ENCODE measurements at regions not wholly inside any gene's neighbourhood (a gene's known extent, or its start where the extent isn't known, plus 50 kb on each side); places are given as distances from the start of the nearest gene placed in this dataset.

DNA sequence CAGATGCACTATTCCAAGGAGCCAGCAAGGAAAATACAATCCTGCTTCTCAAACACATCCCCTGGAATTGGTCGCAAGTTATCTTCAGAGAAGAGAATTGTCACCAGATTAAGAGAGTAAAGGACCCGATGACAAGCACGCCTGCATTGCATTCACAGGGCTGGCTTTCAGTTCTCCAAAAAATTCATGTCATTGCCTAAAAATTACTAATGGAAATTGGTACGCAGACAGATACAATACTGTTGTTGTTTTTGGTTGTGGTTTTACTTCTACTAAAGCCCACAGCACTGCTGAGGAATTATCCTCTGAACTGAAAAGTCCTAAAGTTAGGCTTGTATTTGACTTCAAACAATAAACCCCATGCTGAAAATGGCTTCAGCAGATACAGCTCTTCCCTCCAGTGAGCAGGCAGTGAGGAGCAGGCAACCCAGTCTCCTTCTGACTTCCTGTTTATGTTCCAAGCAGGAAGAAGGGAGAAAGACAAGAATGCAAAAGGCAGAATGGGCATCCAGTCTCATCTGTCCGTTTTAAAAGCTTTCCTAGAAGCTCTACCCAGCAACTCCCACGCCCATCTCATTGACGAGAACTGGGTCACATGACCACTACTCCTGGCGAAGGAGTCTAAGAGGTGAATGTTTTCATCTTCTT lies 80.6 kb upstream of the ZNF366 start (continued):
- TF ChIP-seq KLF1 (tag by site-specific recombination; IDR thresholded peaks at IDR 0.05) (no peak), ZNF670 (tag by site-specific recombination; IDR thresholded peaks at IDR 0.05; ENCODE audit: low read depth) (no peak), ZBTB48 (tag by site-specific recombination; IDR thresholded peaks at IDR 0.05) (no peak), RBAK (tag by site-specific recombination; IDR thresholded peaks at IDR 0.05) (no peak), ZNF776 (tag by site-specific recombination; IDR thresholded peaks at IDR 0.05; ENCODE audit: borderline replicate concordance) (no peak), ZBTB1 (tag by site-specific recombination; IDR thresholded peaks at IDR 0.05) (no peak), ZNF629 (tag by site-specific recombination; IDR thresholded peaks at IDR 0.05) (no peak), ZBTB20 (tag by site-specific recombination; IDR thresholded peaks at IDR 0.05) (no peak), ZNF239 (tag by site-specific recombination; IDR thresholded peaks at IDR 0.05) (no peak), ZNF610 (tag by site-specific recombination; IDR thresholded peaks at IDR 0.05; ENCODE audit: borderline replicate concordance) (no peak)

DNA sequence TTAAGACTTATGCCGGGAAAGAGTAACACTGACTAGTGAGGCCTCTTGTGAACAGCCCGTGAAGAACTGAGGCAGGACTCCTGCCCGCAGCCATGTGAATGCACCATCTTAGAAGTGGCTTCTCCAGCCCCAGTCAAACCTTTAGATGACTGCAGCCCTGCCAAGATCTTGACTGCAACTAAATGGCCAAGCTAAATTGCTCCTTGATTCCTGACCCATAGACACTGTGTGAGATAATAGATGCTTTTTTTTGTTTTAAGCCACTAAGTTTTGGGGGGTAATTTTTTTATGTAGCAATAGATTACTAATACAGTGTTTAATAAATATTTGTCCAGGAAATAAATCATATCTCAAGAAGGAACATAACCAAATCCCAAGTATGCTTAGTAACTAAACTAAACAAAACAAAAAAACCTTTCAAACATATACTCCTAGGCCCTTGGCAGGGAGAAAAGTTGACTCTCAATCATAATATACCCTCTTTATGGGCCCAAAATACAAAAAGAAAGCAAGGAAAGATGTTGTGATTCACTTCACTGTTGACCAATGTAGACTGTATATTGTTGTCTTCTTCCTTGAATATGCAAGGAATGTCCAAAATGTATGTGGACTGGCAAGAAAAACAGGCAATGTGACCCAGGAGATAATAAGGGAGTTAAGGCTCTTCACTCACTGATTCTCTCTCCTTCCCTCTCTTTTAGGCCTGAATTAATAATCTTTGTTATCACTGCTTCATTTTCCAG lies 79.7 kb upstream of the ZNF366 start:
- Histone ChIP-seq H3K27ac (ENCODE audit: extremely low read depth, low read depth, low read length) (no peak overlapping the region), H3K4me1 (ENCODE audit: control insufficient read depth, insufficient read depth, low read length) (no peaks in the 10 kb centered on the region), H3K4me3 (ENCODE audit: low read depth, low read length) (no peak overlapping the region), H3K9me3 (ENCODE audit: control insufficient read depth, insufficient read depth, low read depth, low read length) (no peaks in the 10 kb centered on the region), H3K36me3 (ENCODE audit: control insufficient read depth in 2 of 2, insufficient read depth in 1 of 2, low read length in 2 of 2) (no peaks in the 10 kb centered on the region)
- CTCF ChIA-PET: no interaction called here
- no peak for TF ChIP-seq RBAK (tag by site-specific recombination; IDR thresholded peaks at IDR 0.05)
- TF ChIP-seq ZNF146 (tag by site-specific recombination; IDR thresholded peaks at IDR 0.05): no peak
- TF ChIP-seq ZNF677 (tag by site-specific recombination; IDR thresholded peaks at IDR 0.05): no peak
- TF ChIP-seq SP7 (tag by site-specific recombination; IDR thresholded peaks at IDR 0.05): no peak
- TF ChIP-seq ZNF214 (tag by site-specific recombination; IDR thresholded peaks at IDR 0.05; ENCODE audit: borderline replicate concordance): no peak
- TF ChIP-seq, protein P1, sequence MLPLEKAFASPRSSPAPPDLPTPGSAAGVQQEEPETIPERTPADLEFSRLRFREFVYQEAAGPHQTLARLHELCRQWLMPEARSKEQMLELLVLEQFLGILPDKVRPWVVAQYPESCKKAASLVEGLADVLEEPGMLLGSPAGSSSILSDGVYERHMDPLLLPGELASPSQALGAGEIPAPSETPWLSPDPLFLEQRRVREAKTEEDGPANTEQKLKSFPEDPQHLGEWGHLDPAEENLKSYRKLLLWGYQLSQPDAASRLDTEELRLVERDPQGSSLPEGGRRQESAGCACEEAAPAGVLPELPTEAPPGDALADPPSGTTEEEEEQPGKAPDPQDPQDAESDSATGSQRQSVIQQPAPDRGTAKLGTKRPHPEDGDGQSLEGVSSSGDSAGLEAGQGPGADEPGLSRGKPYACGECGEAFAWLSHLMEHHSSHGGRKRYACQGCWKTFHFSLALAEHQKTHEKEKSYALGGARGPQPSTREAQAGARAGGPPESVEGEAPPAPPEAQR (tag by site-specific recombination; IDR thresholded peaks at IDR 0.05): no peak
- TF ChIP-seq, protein P2, sequence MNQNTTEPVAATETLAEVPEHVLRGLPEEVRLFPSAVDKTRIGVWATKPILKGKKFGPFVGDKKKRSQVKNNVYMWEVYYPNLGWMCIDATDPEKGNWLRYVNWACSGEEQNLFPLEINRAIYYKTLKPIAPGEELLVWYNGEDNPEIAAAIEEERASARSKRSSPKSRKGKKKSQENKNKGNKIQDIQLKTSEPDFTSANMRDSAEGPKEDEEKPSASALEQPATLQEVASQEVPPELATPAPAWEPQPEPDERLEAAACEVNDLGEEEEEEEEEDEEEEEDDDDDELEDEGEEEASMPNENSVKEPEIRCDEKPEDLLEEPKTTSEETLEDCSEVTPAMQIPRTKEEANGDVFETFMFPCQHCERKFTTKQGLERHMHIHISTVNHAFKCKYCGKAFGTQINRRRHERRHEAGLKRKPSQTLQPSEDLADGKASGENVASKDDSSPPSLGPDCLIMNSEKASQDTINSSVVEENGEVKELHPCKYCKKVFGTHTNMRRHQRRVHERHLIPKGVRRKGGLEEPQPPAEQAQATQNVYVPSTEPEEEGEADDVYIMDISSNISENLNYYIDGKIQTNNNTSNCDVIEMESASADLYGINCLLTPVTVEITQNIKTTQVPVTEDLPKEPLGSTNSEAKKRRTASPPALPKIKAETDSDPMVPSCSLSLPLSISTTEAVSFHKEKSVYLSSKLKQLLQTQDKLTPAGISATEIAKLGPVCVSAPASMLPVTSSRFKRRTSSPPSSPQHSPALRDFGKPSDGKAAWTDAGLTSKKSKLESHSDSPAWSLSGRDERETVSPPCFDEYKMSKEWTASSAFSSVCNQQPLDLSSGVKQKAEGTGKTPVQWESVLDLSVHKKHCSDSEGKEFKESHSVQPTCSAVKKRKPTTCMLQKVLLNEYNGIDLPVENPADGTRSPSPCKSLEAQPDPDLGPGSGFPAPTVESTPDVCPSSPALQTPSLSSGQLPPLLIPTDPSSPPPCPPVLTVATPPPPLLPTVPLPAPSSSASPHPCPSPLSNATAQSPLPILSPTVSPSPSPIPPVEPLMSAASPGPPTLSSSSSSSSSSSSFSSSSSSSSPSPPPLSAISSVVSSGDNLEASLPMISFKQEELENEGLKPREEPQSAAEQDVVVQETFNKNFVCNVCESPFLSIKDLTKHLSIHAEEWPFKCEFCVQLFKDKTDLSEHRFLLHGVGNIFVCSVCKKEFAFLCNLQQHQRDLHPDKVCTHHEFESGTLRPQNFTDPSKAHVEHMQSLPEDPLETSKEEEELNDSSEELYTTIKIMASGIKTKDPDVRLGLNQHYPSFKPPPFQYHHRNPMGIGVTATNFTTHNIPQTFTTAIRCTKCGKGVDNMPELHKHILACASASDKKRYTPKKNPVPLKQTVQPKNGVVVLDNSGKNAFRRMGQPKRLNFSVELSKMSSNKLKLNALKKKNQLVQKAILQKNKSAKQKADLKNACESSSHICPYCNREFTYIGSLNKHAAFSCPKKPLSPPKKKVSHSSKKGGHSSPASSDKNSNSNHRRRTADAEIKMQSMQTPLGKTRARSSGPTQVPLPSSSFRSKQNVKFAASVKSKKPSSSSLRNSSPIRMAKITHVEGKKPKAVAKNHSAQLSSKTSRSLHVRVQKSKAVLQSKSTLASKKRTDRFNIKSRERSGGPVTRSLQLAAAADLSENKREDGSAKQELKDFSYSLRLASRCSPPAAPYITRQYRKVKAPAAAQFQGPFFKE (tag by site-specific recombination; IDR thresholded peaks at IDR 0.05; ENCODE audit: borderline replicate concordance): no peak
- no peak for TF ChIP-seq KLF8 (tag by site-specific recombination; IDR thresholded peaks at IDR 0.05)
- no peak for TF ChIP-seq EGR2 (tag by site-specific recombination; IDR thresholded peaks at IDR 0.05; ENCODE audit: low read depth)
- no peak for TF ChIP-seq ZBTB21 (tag by site-specific recombination; IDR thresholded peaks at IDR 0.05)
- TF ChIP-seq, protein P3, sequence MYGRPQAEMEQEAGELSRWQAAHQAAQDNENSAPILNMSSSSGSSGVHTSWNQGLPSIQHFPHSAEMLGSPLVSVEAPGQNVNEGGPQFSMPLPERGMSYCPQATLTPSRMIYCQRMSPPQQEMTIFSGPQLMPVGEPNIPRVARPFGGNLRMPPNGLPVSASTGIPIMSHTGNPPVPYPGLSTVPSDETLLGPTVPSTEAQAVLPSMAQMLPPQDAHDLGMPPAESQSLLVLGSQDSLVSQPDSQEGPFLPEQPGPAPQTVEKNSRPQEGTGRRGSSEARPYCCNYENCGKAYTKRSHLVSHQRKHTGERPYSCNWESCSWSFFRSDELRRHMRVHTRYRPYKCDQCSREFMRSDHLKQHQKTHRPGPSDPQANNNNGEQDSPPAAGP (tag by site-specific recombination; IDR thresholded peaks at IDR 0.05): no peak
- TF ChIP-seq ZNF585B (tag by site-specific recombination; IDR thresholded peaks at IDR 0.05): no peak
- POLR2A ChIA-PET: no interaction called here

All from HEK293 (cell line).